Fibroblast of lung (primary cell): ENCODE measurements at regions not wholly inside any gene's neighbourhood (a gene's known extent, or its start where the extent isn't known, plus 50 kb on each side); places are given as distances from the start of the nearest gene placed in this dataset.

Experiments
- DNase-seq, 2 donors: peaks; one replicate each; pipeline versions ENCODE4 v3.0.0 to v3.0.0-alpha.2; 2010; ENCODE audit warnings: low read depth in 2 of 2
- H2AFZ ChIP-seq: 2 replicates; pipeline ENCODE4 v1.5.1; 2012; ENCODE audit warnings: low read length, control low read depth, inconsistent platforms
- H3K27ac ChIP-seq: 2 replicates; pipeline ENCODE4 v1.5.1; 2011; ENCODE audit warnings: low read length, control low read depth; ENCODE audit not compliant: insufficient read depth
- H3K27me3 ChIP-seq: 2 replicates; pipeline ENCODE4 v1.5.1; 2011; ENCODE audit warnings: mild to moderate bottlenecking, low read length; ENCODE audit not compliant: control insufficient read depth, insufficient read depth
- H3K36me3 ChIP-seq: 2 replicates; pipeline ENCODE4 v1.5.1; 2011; ENCODE audit warnings: low read length; ENCODE audit not compliant: control insufficient read depth, insufficient read depth
- H3K4me1 ChIP-seq: 2 replicates; pipeline ENCODE4 v1.5.1; 2011; ENCODE audit warnings: low read length; ENCODE audit not compliant: control insufficient read depth, insufficient read depth; ENCODE audit errors: extremely low read depth
- H3K4me2 ChIP-seq: 2 replicates; pipeline ENCODE4 v1.5.1; 2011; ENCODE audit warnings: low read length, control low read depth; ENCODE audit not compliant: insufficient read depth; ENCODE audit errors: extremely low read depth
- H3K4me3 ChIP-seq, 4 experiments: fragments of 200-600 bp in 1 of 4; sonication (generic) in 1 of 4; replicated peaks in 1 of 4; 2 replicates each; pipeline ENCODE4 v1.5.1; 2011 to 2016; ENCODE audit warnings: low read length in 4 of 4, low read depth in 3 of 4, mild to moderate bottlenecking in 3 of 4, control low read depth in 2 of 4, inconsistent platforms in 1 of 4, mixed read lengths in 1 of 4; ENCODE audit not compliant: insufficient read depth in 1 of 4; ENCODE audit errors: control extremely low read depth in 1 of 4
- H3K79me2 ChIP-seq: 2 replicates; pipeline ENCODE4 v1.5.1; 2012; ENCODE audit warnings: mild to moderate bottlenecking, low read length, inconsistent platforms; ENCODE audit not compliant: control insufficient read depth, insufficient read depth
- H3K9ac ChIP-seq: 2 replicates; pipeline ENCODE4 v1.5.1; 2011; ENCODE audit warnings: mild to moderate bottlenecking, low read length, control low read depth; ENCODE audit not compliant: insufficient read depth
- H3K9me3 ChIP-seq: 2 replicates; pipeline ENCODE4 v1.5.1; 2012; ENCODE audit warnings: low read depth, low read length; ENCODE audit not compliant: control insufficient read depth, insufficient read depth
- H4K20me1 ChIP-seq: 2 replicates; pipeline ENCODE4 v1.5.1; 2011; ENCODE audit warnings: low read length; ENCODE audit not compliant: control insufficient read depth, insufficient read depth; ENCODE audit errors: extremely low read depth
- EZH2 ChIP-seq: IDR thresholded peaks from 2 replicates; pipeline ENCODE4 v1.5.1; 2012; ENCODE audit warnings: low read length, control low read depth, mild to moderate bottlenecking; ENCODE audit errors: missing control alignments
- TF ChIP-seq, protein P1 (sequence below), 2 donors: IDR thresholded peaks in 1 of 2; conservative IDR thresholded peaks in 1 of 2; 1 replicate in 1 of 2; 2 replicates in 1 of 2; pipeline ENCODE4 v1.5.1; 2011 to 2012; ENCODE audit warnings: low read length in 2 of 2, control low read depth in 1 of 2, inconsistent platforms in 1 of 2, low read depth in 1 of 2, mild to moderate bottlenecking in 1 of 2

DNA sequence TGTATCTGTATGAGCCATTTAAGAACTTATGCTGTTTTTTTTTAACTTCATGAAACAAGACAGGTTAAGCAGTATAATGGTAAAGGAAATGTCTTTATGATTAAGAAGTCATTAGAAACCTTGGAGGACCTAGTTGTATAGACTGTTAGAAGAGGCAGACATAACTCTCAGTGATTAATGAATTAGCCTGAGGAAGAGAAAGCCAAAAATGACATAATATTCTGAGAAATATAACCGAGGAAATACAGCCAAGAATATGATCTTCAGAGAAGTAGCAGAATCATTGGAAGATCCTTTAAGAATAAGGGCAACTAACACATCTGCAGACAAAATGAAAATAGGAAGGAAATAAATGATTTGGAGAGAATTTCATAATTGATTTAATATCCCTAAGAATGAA is 738.1 kb upstream of the NCAM2 start:
- Histone ChIP-seq H3K4me1 (no peaks in the 10 kb centered on the region), H3K9me3 (no peaks in the 10 kb centered on the region), H4K20me1 (no peaks in the 10 kb centered on the region), H3K27ac (no peak overlapping the region), H3K4me3 (no peak overlapping the region), H3K9ac (no peak overlapping the region), H3K79me2 (no peaks in the 10 kb centered on the region), H3K27me3 (no peaks in the 10 kb centered on the region), H3K36me3 (no peaks in the 10 kb centered on the region), H2AFZ (no peak overlapping the region), H3K4me2 (no peak overlapping the region)
- TF ChIP-seq, protein P1, sequence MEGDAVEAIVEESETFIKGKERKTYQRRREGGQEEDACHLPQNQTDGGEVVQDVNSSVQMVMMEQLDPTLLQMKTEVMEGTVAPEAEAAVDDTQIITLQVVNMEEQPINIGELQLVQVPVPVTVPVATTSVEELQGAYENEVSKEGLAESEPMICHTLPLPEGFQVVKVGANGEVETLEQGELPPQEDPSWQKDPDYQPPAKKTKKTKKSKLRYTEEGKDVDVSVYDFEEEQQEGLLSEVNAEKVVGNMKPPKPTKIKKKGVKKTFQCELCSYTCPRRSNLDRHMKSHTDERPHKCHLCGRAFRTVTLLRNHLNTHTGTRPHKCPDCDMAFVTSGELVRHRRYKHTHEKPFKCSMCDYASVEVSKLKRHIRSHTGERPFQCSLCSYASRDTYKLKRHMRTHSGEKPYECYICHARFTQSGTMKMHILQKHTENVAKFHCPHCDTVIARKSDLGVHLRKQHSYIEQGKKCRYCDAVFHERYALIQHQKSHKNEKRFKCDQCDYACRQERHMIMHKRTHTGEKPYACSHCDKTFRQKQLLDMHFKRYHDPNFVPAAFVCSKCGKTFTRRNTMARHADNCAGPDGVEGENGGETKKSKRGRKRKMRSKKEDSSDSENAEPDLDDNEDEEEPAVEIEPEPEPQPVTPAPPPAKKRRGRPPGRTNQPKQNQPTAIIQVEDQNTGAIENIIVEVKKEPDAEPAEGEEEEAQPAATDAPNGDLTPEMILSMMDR (conservative IDR thresholded peaks at IDR 0.05 in 1 of 2, IDR thresholded peaks at IDR 0.05 in 1 of 2; ENCODE audit: low read depth in 1 of 2, low read length in 2 of 2) = no peak
- no peak for TF ChIP-seq EZH2
- no peak for DNase-seq

DNA sequence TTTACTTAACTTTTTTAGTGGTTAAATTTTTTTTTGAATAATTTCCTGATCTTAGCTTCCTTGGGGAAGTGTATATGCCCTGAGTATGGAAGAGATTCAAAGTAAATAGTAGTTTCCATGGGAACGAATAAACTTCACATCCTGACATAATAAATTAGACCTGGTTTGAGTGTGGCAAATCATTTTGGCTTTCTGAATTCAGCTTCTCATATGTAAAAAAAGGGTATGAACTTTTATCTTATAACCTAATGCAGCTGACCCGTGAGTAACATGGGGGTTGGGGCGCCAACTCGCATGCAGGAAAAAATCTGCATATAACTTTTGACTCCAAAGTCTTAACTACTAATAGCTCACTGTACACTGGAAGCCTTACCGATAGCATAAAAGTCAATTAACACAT is 736.8 kb upstream of the NCAM2 start:
- H2AFZ ChIP-seq = no peak overlapping the region
- H3K36me3 ChIP-seq = no peaks in the 10 kb centered on the region
- TF ChIP-seq EZH2 = no peak
- H3K4me2 ChIP-seq = no peak overlapping the region
- H4K20me1 ChIP-seq = no peaks in the 10 kb centered on the region
- no peak overlapping the region for H3K27ac ChIP-seq
- H3K79me2 ChIP-seq = no peaks in the 10 kb centered on the region
- no peak overlapping the region for H3K9ac ChIP-seq
- no peaks in the 10 kb centered on the region for H3K4me1 ChIP-seq
- no peak for DNase-seq
- no peaks in the 10 kb centered on the region for H3K27me3 ChIP-seq
- no peaks in the 10 kb centered on the region for H3K9me3 ChIP-seq
- no peak overlapping the region for H3K4me3 ChIP-seq

DNA sequence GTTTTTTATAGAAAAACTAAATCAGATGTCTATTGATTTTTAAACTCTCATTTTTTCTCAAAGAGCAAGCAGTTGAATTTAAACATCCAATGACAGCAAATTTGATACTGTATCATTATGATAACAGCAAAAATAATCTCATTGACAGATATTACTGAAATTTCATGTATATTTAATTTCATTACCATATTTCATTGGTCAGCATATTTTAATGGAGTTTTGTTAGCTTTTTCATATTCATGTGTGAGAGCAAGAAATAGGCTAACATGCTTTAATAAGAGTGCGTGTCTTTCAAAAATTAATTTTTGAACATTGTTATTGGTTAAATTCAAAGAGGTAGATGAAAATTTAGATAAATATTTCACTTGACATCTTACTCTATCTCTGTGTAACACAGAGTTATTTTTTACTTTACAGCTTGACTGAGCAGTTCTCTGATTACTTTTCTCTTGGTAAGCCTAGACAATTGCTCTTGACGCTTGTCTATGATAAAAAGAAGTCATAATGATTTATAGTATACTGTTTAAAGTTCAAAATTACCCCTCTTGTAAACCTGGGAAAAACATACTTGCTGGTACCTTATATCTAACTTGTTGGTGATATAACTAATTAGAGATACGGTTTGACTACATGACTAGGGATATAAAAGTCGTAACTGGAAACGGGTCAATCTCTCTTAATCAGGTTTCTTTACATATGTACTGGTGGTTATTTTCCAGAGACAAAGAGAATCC is 732.3 kb upstream of the NCAM2 start:
- TF ChIP-seq EZH2 = no peak
- TF ChIP-seq, protein P1 (conservative IDR thresholded peaks at IDR 0.05 in 1 of 2, IDR thresholded peaks at IDR 0.05 in 1 of 2; ENCODE audit: low read depth in 1 of 2, low read length in 2 of 2) = no peak
- H3K4me3 ChIP-seq = no peak overlapping the region

More for the DNA sequence above, 732.3 kb upstream of the NCAM2 start:
- Histone ChIP-seq H4K20me1 (no peaks in the 10 kb centered on the region), H3K4me1 (no peaks in the 10 kb centered on the region), H3K4me2 (no peak overlapping the region), H3K79me2 (no peaks in the 10 kb centered on the region), H3K27me3 (no peaks in the 10 kb centered on the region), H3K9me3 (no peaks in the 10 kb centered on the region), H3K9ac (no peak overlapping the region), H2AFZ (no peak overlapping the region), H3K36me3 (no peaks in the 10 kb centered on the region), H3K27ac (no peak overlapping the region)
- DNase-seq = no peak
